ENCODE measurements at regions not wholly inside any gene's neighbourhood (a gene's known extent, or its start where the extent isn't known, plus 50 kb on each side); places are given as distances from the start of the nearest gene placed in this dataset.
"Not testable (repeated sequence)": the region's sequence is repeated elsewhere in the genome, so short reads cannot be mapped to it uniquely, and the experiment has no call there.

- no peaks in the 10 kb centered on the region for H3K36me3 Mint-ChIP-seq (ENCODE audit: low read depth)
Measured at GRCh38 chr4:53854991-53855568, 209.3 kb downstream of the CHIC2 start.

GRCh38 chr4:53852343-53852742 is 212.1 kb downstream of the CHIC2 start:
- CTCF ChIA-PET, result no interaction called here
- Mint-ChIP-seq H3K27ac (no peak overlapping the region), H3K36me3 (ENCODE audit: low read depth) (no peaks in the 10 kb centered on the region), H3K4me1 (no peaks in the 10 kb centered on the region), H3K4me3 (no peak overlapping the region), H3K9me3 (no peaks in the 10 kb centered on the region), H3K27me3 (peaks cover 5% of the 10 kb centered on the region)
- no peak for DNase-seq
- POLR2A ChIA-PET, result no interaction called here

More at GRCh38 chr4:53854991-53855568, 209.3 kb downstream of the CHIC2 start:
- Mint-ChIP-seq H3K4me3 (no peak overlapping the region), H3K27ac (no peak overlapping the region), H3K4me1 (no peaks in the 10 kb centered on the region), H3K27me3 (peaks cover 10% of the 10 kb centered on the region), H3K9me3 (no peaks in the 10 kb centered on the region)
- DNase-seq, result no peak
- CTCF ChIA-PET, result no interaction called here
- POLR2A ChIA-PET, result no interaction called here

GRCh38 chr4:53847965-53848364 is 216.4 kb downstream of the CHIC2 start:
- Mint-ChIP-seq H3K27ac (no peak overlapping the region), H3K4me1 (no peaks in the 10 kb centered on the region), H3K36me3 (ENCODE audit: low read depth) (no peaks in the 10 kb centered on the region), H3K4me3 (no peak overlapping the region), H3K9me3 (no peaks in the 10 kb centered on the region), H3K27me3 (peaks cover 6% of the 10 kb centered on the region)
- no peak for DNase-seq
- CTCF ChIA-PET, result no interaction called here
- POLR2A ChIA-PET, result no interaction called here

DNA sequence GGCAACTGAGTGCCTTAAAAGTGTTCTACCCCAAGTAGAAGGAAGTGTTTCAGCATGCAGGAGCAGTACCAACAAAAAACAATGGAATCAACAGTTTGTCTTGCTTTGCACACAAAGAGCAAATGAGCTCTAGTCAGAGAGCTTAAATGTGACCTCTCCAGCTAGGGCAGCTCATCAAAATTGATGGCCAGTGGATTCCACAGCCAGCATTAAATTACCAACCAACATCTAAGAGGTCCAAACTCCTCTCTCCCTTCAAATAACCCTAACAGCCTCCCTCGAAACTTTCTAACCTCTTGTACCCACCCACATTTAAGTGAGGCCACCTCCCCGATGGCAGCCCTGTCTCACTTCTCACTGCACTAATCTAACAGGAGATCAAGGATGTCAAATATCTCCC is 219.9 kb downstream of the CHIC2 start:
- DNase-seq, result no peak
- H3K9me3 Mint-ChIP-seq, result no peaks in the 10 kb centered on the region
- no peak overlapping the region for H3K27ac Mint-ChIP-seq
- peaks cover 5% of the 10 kb centered on the region for H3K27me3 Mint-ChIP-seq
- CTCF ChIA-PET, result no interaction called here
- no peak overlapping the region for H3K4me3 Mint-ChIP-seq
- H3K4me1 Mint-ChIP-seq, result no peaks in the 10 kb centered on the region
- no peaks in the 10 kb centered on the region for H3K36me3 Mint-ChIP-seq (ENCODE audit: low read depth)
- POLR2A ChIA-PET, result no interaction called here

DNA sequence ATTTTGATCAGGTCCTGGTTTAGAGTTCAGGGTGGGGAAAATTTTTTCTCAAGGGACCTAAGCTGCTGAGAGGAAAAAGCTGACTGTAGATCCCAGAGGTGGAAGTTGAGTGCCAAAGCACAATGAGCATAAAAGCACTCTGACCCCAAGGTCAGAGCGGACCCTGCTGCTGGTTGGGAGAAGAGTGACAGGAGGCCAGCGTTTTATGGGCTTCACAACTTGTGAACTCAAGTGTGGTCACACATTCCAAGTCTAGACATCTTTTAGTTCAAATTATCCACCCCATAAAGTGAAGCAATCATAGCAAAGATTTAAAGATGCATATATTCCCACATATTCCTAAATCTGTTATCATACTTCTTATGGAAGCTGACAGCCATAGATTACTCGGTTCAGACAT is 220.3 kb downstream of the CHIC2 start:
- H3K4me1 Mint-ChIP-seq, result no peaks in the 10 kb centered on the region
- no peak overlapping the region for H3K27ac Mint-ChIP-seq
- ChIA-PET POLR2A (no interaction called here), CTCF (no interaction called here)
- DNase-seq, result no peak
- no peak overlapping the region for H3K4me3 Mint-ChIP-seq
- H3K9me3 Mint-ChIP-seq, result no peaks in the 10 kb centered on the region
- H3K36me3 Mint-ChIP-seq (ENCODE audit: low read depth), result no peaks in the 10 kb centered on the region
- peaks cover 5% of the 10 kb centered on the region for H3K27me3 Mint-ChIP-seq

DNA sequence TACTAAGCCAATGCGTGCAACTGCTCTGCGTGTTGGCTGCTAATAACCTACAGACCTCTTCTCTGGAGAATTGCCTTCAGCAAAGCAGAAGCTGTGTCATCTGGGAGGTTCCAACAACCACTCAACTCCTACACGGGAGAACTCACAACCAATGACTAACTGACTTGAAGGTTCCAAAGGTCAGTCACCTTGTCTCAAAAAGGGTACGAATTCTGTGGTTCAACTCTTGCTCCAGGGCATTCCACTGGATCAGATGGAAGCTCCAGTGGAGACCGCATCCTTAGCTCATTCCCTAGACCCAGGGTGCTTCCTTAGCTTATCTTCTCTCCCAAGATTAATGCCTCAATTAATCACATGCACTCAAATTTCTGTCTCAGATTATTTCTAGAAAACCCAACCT is 222.7 kb downstream of the CHIC2 start:
- H3K4me1 Mint-ChIP-seq, result no peaks in the 10 kb centered on the region
- no peaks in the 10 kb centered on the region for H3K36me3 Mint-ChIP-seq (ENCODE audit: low read depth)
- no peak for DNase-seq
- H3K9me3 Mint-ChIP-seq, result no peaks in the 10 kb centered on the region
- no peak overlapping the region for H3K4me3 Mint-ChIP-seq
- H3K27me3 Mint-ChIP-seq, result peaks cover 5% of the 10 kb centered on the region
- no peak overlapping the region for H3K27ac Mint-ChIP-seq
- ChIA-PET POLR2A (no interaction called here), CTCF (interaction anchor here (0.6 kb wide), 1 partner anchor 545 kb away, joined by 3 read pairs; no protein-coding TSS in a partner anchor)

DNA sequence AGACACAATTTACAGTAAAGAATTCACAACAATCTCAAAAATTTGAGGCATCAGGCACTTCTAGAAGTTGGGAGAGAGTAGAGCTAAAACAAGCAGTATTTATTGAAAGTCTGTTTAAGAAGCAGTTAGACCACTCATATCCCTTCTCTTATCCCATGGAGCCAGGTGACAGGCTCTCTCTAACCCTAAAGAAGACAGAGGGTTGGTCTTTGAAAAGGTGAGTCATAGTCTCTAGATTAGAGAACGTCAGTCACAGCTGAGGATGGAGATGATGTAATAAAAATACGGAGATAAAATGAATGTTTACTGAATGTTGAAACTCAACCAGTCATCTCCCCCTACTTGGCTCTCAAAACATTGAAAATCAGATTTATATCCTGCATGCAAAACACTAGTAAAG is 223.8 kb downstream of the CHIC2 start:
- POLR2A ChIA-PET, result no interaction called here
- H3K9me3 Mint-ChIP-seq, result no peaks in the 10 kb centered on the region
- no peaks in the 10 kb centered on the region for H3K4me1 Mint-ChIP-seq
- H3K27ac Mint-ChIP-seq, result no peak overlapping the region
- no peak for DNase-seq
- peaks cover 5% of the 10 kb centered on the region for H3K27me3 Mint-ChIP-seq
- H3K4me3 Mint-ChIP-seq, result no peak overlapping the region
- CTCF ChIA-PET, result no interaction called here
- H3K36me3 Mint-ChIP-seq (ENCODE audit: low read depth), result no peaks in the 10 kb centered on the region

- H3K27me3 Mint-ChIP-seq; H3K4me1 Mint-ChIP-seq; H3K4me3 Mint-ChIP-seq; DNase-seq; POLR2A ChIA-PET; CTCF ChIA-PET; H3K36me3 Mint-ChIP-seq (ENCODE audit: low read depth); H3K27ac Mint-ChIP-seq: not testable (repeated sequence)
- peaks cover 24% of the 10 kb centered on the region for H3K9me3 Mint-ChIP-seq
Measured at GRCh38 chr4:53833302-53834003, 231.0 kb downstream of the CHIC2 start.

DNA sequence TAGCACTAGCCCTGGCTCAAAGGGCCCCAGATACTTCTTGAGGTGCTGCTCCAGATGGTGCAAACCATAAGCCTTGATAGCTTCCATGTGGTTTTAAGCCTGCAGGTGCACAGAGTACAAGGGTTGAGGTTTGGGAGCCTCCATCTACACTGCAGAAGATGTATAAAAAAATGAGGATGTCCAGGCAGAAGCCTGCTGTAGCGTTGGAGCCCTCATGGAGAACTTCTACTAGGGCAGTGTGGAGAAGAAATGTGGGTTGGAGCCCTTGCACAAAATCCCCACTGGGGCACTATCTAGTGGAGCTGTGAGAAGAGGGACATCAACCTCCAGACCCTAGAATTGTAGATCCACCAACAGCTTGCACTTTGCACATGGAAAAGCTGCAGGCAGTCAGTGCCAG is 231.9 kb downstream of the CHIC2 start:
- Mint-ChIP-seq H3K27ac (no peak overlapping the region), H3K4me1 (no peaks in the 10 kb centered on the region), H3K36me3 (ENCODE audit: low read depth) (no peaks in the 10 kb centered on the region), H3K27me3 (no peaks in the 10 kb centered on the region), H3K4me3 (no peak overlapping the region), H3K9me3 (peaks cover 24% of the 10 kb centered on the region)
- no peak for DNase-seq
- ChIA-PET POLR2A (no interaction called here), CTCF (no interaction called here)

GRCh38 chr4:53830511-53830910 is 233.9 kb downstream of the CHIC2 start:
- H3K27me3 Mint-ChIP-seq, result no peaks in the 10 kb centered on the region
- CTCF ChIA-PET, result interaction anchor here (0.6 kb wide), 1 partner anchor 18 kb away, joined by 3 read pairs; no protein-coding TSS in a partner anchor

DNA sequence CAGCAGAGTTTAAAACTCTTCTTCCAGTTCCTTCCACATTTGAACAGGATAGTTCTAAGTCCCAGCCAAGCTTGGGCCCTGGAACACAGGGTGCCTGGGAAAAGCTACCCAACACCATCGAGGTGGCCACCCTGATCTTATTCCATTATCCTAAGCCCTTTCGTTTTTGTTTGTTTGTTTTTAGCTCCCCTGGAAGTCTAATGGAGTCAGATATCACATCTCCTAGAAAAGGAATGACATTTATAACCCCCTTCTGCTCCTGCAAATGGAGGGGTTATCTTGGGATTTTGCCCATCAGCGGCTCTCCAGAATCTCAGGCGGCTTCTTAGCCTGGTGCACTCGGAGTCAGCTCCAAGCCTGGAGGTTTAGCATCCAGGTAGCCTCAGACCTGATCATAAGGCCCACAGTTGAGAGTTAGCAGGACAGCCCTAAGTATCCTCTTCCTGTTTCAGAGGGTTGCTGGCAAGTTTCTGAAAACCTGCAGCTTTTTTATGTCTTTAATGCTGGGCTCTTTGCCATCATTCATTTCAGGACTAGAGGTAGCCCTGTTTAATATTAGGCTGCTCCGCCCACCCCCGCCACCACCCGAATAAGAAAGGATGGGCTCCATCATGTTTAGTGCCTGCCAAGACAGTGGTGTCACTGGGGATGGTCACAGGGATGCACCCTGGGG is 230.0 kb upstream of the LNX1 start:
- no peaks in the 10 kb centered on the region for H3K9me3 Mint-ChIP-seq
- DNase-seq, result no peak
- no peaks in the 10 kb centered on the region for H3K36me3 Mint-ChIP-seq (ENCODE audit: low read depth)
- CTCF ChIA-PET, result no interaction called here
- H3K27ac Mint-ChIP-seq, result no peak overlapping the region
- no peaks in the 10 kb centered on the region for H3K4me1 Mint-ChIP-seq
- H3K4me3 Mint-ChIP-seq, result no peak overlapping the region
- POLR2A ChIA-PET, result no interaction called here
- peaks cover 2% of the 10 kb centered on the region for H3K27me3 Mint-ChIP-seq

More at GRCh38 chr4:53830511-53830910, 233.9 kb downstream of the CHIC2 start:
- DNase-seq, result no peak
- POLR2A ChIA-PET, result no interaction called here
- Mint-ChIP-seq H3K4me1 (no peaks in the 10 kb centered on the region), H3K4me3 (no peak overlapping the region), H3K9me3 (peaks cover 24% of the 10 kb centered on the region), H3K36me3 (ENCODE audit: low read depth) (no peaks in the 10 kb centered on the region), H3K27ac (no peak overlapping the region)

DNA sequence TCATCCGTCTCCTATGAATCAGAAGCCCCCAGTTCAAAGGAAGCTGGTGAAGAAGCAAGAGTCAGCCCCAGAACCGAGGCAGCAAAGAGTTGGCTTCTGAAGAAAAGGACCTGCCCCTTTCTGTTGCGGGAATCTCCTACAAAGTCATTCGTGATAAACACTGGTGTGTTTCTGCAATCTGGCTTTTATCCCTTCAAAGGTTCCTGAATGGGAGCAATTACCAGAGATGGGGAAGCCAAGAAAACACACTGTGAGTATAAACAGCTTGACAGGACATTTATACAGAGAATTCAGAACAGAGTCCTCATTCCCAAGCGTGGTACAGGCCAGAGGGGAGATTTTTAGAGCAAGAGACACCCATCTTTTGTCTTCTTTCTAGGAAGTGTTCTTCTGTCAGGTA is 226.8 kb upstream of the LNX1 start:
- POLR2A ChIA-PET, result no interaction called here
- Mint-ChIP-seq H3K27ac (no peak overlapping the region), H3K27me3 (peaks cover 4% of the 10 kb centered on the region), H3K4me3 (no peak overlapping the region), H3K4me1 (no peaks in the 10 kb centered on the region), H3K9me3 (no peaks in the 10 kb centered on the region), H3K36me3 (ENCODE audit: low read depth) (no peaks in the 10 kb centered on the region)
- DNase-seq, result no peak
- CTCF ChIA-PET, result no interaction called here

GRCh38 chr4:53816561-53816960 is 225.3 kb upstream of the LNX1 start:
- ChIA-PET CTCF (no interaction called here), POLR2A (no interaction called here)
- Mint-ChIP-seq H3K4me3 (no peak overlapping the region), H3K4me1 (no peaks in the 10 kb centered on the region), H3K27me3 (peaks cover 4% of the 10 kb centered on the region), H3K27ac (no peak overlapping the region), H3K9me3 (no peaks in the 10 kb centered on the region), H3K36me3 (ENCODE audit: low read depth) (no peaks in the 10 kb centered on the region)
- DNase-seq, result no peak

DNA sequence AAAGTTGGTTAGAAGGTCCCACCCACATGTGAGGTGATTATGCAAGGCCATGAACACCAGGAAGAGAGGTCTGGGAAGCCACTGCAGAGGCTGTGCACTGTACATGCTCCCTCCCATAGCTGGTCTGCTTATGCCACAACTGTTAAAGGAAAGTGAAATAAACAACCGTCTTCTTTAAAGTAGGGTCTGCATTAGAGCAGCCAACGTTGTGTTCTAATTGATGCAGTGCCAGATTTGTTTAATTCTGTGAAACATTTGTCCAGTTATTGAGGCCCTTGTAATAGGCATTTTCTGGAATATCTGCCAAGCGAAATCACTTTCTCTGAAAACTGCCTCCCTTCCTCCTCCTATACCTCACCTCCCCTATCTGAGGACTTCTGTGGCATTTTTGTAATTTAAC is 224.0 kb upstream of the LNX1 start:
- Mint-ChIP-seq H3K4me1 (no peaks in the 10 kb centered on the region), H3K27me3 (peaks cover 2% of the 10 kb centered on the region), H3K4me3 (no peak overlapping the region), H3K36me3 (ENCODE audit: low read depth) (no peaks in the 10 kb centered on the region), H3K9me3 (no peaks in the 10 kb centered on the region), H3K27ac (no peak overlapping the region)
- ChIA-PET CTCF (no interaction called here), POLR2A (no interaction called here)
- DNase-seq, result no peak
